OCI-LY7 (cell line): ENCODE measurements at regions not wholly inside any gene's neighbourhood (a gene's known extent, or its start where the extent isn't known, plus 50 kb on each side); places are given as distances from the start of the nearest gene placed in this dataset.

Experiments used
- BruUV-seq: library from RNA; stranded (reverse); fragments of 400-500 nt; replicated peaks from 2 replicates; lab custom pipeline; 2021; lab: Mats Ljungman, UMichigan
- CTCF ChIA-PET: fragments of 300-600 bp; sonication (Branson Sonifier 250); formaldehyde crosslinking; loops from one replicate; lab custom pipeline; 2022; ENCODE audit warnings: antibody characterized with exemption; ENCODE audit not compliant: unreplicated experiment; lab: Charles Lee
- POLR2A ChIA-PET: fragments of 300-600 bp; sonication (Branson Sonifier 250); formaldehyde crosslinking; loops from one replicate; lab custom pipeline; 2022; ENCODE audit warnings: antibody characterized with exemption; lab: Charles Lee
- DNase-seq: peaks from one replicate; pipeline ENCODE4 v3.0.0-alpha.2; 2015; ENCODE audit warnings: low spot score
- H2AFZ ChIP-seq: fragments of 200-600 bp; sonication (generic), shearing (Covaris generic); 2 replicates; pipeline ENCODE4 v1.6.1; 2014; ENCODE audit warnings: mild to moderate bottlenecking, antibody characterized with exemption, low read length, moderate library complexity
- H3K27ac ChIP-seq: fragments of 200-600 bp; sonication (generic); 2 replicates; pipeline ENCODE4 v1.5.1; 2014; ENCODE audit warnings: mixed run types, low read depth, mild to moderate bottlenecking, moderate library complexity, low read length, inconsistent platforms; ENCODE audit not compliant: poor library complexity, severe bottlenecking
- H3K36me3 ChIP-seq: fragments of 200-600 bp; sonication (generic); 2 replicates; pipeline ENCODE4 v1.6.1; 2014; ENCODE audit warnings: mild to moderate bottlenecking, antibody characterized with exemption, low read length, moderate library complexity, mixed read lengths; ENCODE audit not compliant: insufficient read depth
- H3K4me1 ChIP-seq: fragments of 200-600 bp; sonication (generic); 2 replicates; pipeline ENCODE4 v1.5.1; 2014; ENCODE audit warnings: mild to moderate bottlenecking, low read length; ENCODE audit not compliant: insufficient read depth, poor library complexity, severe bottlenecking
- H3K4me2 ChIP-seq: fragments of 200-600 bp; sonication (generic); 2 replicates; pipeline ENCODE4 v1.6.1; 2014; ENCODE audit warnings: mild to moderate bottlenecking, low read length
- H3K4me3 ChIP-seq: fragments of 200-600 bp; sonication (generic); 2 replicates; pipeline ENCODE4 v1.5.1; 2014; ENCODE audit warnings: mild to moderate bottlenecking, low read depth, low read length; ENCODE audit not compliant: poor library complexity, severe bottlenecking
- H3K79me2 ChIP-seq: fragments of 200-600 bp; sonication (generic); 2 replicates; pipeline ENCODE4 v1.6.1; 2016; ENCODE audit warnings: low read depth, mild to moderate bottlenecking, low read length, moderate library complexity, mixed read lengths; ENCODE audit not compliant: insufficient read depth
- H3K9me2 ChIP-seq: fragments of 200-600 bp; sonication (generic); 2 replicates; pipeline ENCODE4 v1.6.1; 2016; ENCODE audit warnings: mild to moderate bottlenecking, low read length, mixed read lengths; ENCODE audit not compliant: insufficient read depth
- H3K9me3 ChIP-seq: fragments of 200-600 bp; sonication (generic); 2 replicates; pipeline ENCODE4 v1.6.1; 2014; ENCODE audit warnings: mild to moderate bottlenecking, mixed run types, low read length, mixed read lengths
- H4K20me1 ChIP-seq: fragments of 200-600 bp; sonication (generic); 2 replicates; pipeline ENCODE4 v1.6.1; 2014; ENCODE audit warnings: mild to moderate bottlenecking, antibody characterized with exemption, low read length, moderate library complexity, mixed read lengths; ENCODE audit not compliant: insufficient read depth
- CTCF ChIP-seq: fragments of 200-600 bp; sonication (generic); conservative IDR thresholded peaks from 2 replicates; pipeline ENCODE4 v1.5.1; 2014; ENCODE audit warnings: mild to moderate bottlenecking, antibody characterized with exemption, low read length, moderate library complexity, mixed read lengths
- EZH2phosphoT487 ChIP-seq: fragments of 200-600 bp; sonication (generic); IDR thresholded peaks from 2 replicates; pipeline ENCODE4 v1.6.1; 2018; ENCODE audit warnings: low read depth, borderline replicate concordance, mild to moderate bottlenecking, mixed run types, antibody characterized with exemption, low read length, moderate library complexity, mixed read lengths
- intact Hi-C: fragments of 100-400 bp; cut with micrococcal nuclease; formaldehyde crosslinking; loops from one replicate; pipeline ENCODE4 v1.10.0; 2022; ENCODE audit not compliant: unreplicated experiment

GRCh38 chr11:116694815-116695590, 77.8 kb downstream of the BUD13 start:
- H2AFZ ChIP-seq = no peak overlapping the region
- H3K27ac ChIP-seq = no peak overlapping the region
- CTCF ChIA-PET = no interaction called here
- no peaks in the 10 kb centered on the region for H4K20me1 ChIP-seq
- TF ChIP-seq CTCF (no peak), EZH2phosphoT487 (no peak)
- BruUV-seq = no TSS peak
- POLR2A ChIA-PET = interaction anchor here (0.6 kb wide), 1 partner anchor 1173 kb away, joined by 3 read pairs; no protein-coding TSS in a partner anchor
- H3K79me2 ChIP-seq = no peaks in the 10 kb centered on the region
- intact Hi-C loops = loop anchor here (5.0 kb wide), 1 partner anchor 243 kb away; no protein-coding TSS in a partner anchor
- H3K36me3 ChIP-seq = no peaks in the 10 kb centered on the region
- no peak overlapping the region for H3K4me2 ChIP-seq
- H3K9me2 ChIP-seq = no peaks in the 10 kb centered on the region
- no peak overlapping the region for H3K4me3 ChIP-seq
- H3K4me1 ChIP-seq = no peaks in the 10 kb centered on the region
- no peak for DNase-seq
- no peaks in the 10 kb centered on the region for H3K9me3 ChIP-seq

GRCh38 chr11:116694349-116694725, 78.5 kb downstream of the BUD13 start:
- no peak for DNase-seq
- Histone ChIP-seq H3K9me3 (no peaks in the 10 kb centered on the region), H3K9me2 (no peaks in the 10 kb centered on the region), H3K4me2 (no peak overlapping the region), H3K27ac (no peak overlapping the region), H3K4me1 (no peaks in the 10 kb centered on the region), H2AFZ (no peak overlapping the region), H4K20me1 (no peaks in the 10 kb centered on the region), H3K36me3 (no peaks in the 10 kb centered on the region), H3K79me2 (no peaks in the 10 kb centered on the region), H3K4me3 (no peak overlapping the region)
- ChIA-PET CTCF (no interaction called here), POLR2A (no interaction called here)
- TF ChIP-seq CTCF (no peak), EZH2phosphoT487 (no peak)
- no TSS peak for BruUV-seq
- intact Hi-C loops = loop anchor here (5.0 kb wide), 1 partner anchor 242 kb away; no protein-coding TSS in a partner anchor
